ENCODE measurements at regions not wholly inside any gene's neighbourhood (a gene's known extent, or its start where the extent isn't known, plus 50 kb on each side); places are given as distances from the start of the nearest gene placed in this dataset.
"Not testable (repeated sequence)": the region's sequence is repeated elsewhere in the genome, so short reads cannot be mapped to it uniquely, and the experiment has no call there.

DNA sequence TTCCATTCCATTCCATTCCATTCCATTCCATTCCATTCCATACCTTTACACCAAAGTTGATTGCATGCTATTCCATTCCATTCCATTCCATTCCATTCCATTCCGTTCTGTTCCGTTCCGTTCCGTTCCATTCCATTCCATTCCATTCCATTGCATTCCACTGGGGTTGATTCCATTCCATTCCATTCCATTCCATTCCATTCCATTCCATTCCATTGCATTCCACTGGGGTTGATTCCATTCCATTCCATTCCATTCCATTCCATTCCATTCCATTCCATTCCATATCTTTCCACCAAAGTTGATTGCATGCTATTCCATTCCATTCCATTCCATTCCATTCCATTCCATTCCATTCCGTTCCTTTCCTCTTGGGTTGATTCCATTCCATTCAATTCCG, 151.9 kb downstream of the CWH43 start:
- TF ChIP-seq, protein P1, sequence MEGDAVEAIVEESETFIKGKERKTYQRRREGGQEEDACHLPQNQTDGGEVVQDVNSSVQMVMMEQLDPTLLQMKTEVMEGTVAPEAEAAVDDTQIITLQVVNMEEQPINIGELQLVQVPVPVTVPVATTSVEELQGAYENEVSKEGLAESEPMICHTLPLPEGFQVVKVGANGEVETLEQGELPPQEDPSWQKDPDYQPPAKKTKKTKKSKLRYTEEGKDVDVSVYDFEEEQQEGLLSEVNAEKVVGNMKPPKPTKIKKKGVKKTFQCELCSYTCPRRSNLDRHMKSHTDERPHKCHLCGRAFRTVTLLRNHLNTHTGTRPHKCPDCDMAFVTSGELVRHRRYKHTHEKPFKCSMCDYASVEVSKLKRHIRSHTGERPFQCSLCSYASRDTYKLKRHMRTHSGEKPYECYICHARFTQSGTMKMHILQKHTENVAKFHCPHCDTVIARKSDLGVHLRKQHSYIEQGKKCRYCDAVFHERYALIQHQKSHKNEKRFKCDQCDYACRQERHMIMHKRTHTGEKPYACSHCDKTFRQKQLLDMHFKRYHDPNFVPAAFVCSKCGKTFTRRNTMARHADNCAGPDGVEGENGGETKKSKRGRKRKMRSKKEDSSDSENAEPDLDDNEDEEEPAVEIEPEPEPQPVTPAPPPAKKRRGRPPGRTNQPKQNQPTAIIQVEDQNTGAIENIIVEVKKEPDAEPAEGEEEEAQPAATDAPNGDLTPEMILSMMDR (IDR thresholded peaks at IDR 0.05; ENCODE audit: poor library complexity), result not testable (repeated sequence)
- not testable (repeated sequence) for TF ChIP-seq EZH2phosphoT487 (IDR thresholded peaks at IDR 0.05; ENCODE audit: low read depth, severe bottlenecking, unreplicated experiment); EZH2 (IDR thresholded peaks at IDR 0.05; ENCODE audit: borderline replicate concordance)

Measured in hepatocyte (in vitro differentiated cells).